ENCODE measurements at regions not wholly inside any gene's neighbourhood (a gene's known extent, or its start where the extent isn't known, plus 50 kb on each side); places are given as distances from the start of the nearest gene placed in this dataset.

GRCh38 chr4:35793045-35793722 is 451.1 kb downstream of the ARAP2 start:
- DNase-seq = no peak

GRCh38 chr4:35793766-35794165 is 450.5 kb downstream of the ARAP2 start:
- no peak for DNase-seq

GRCh38 chr4:35800669-35801068 is 443.6 kb downstream of the ARAP2 start:
- DNase-seq = no peak

- DNase-seq = no peak
Measured at GRCh38 chr4:35802644-35803043, 441.7 kb downstream of the ARAP2 start.

GRCh38 chr4:35818520-35818919 is 425.8 kb downstream of the ARAP2 start:
- no peak for DNase-seq

- DNase-seq = no peak
Measured at GRCh38 chr4:35820003-35820402, 424.3 kb downstream of the ARAP2 start.

- DNase-seq = no peak
Measured at GRCh38 chr4:35824231-35824630, 420.1 kb downstream of the ARAP2 start.

GRCh38 chr4:35835893-35836292 is 408.4 kb downstream of the ARAP2 start:
- no peak for DNase-seq

- no peak for DNase-seq
Measured at GRCh38 chr4:35836596-35836995, 407.7 kb downstream of the ARAP2 start.

GRCh38 chr4:35867057-35867456 is 377.3 kb downstream of the ARAP2 start:
- no peak for DNase-seq

- no peak for DNase-seq
Measured at GRCh38 chr4:35872273-35872672, 372.0 kb downstream of the ARAP2 start.

GRCh38 chr4:35879479-35879878 is 364.8 kb downstream of the ARAP2 start:
- DNase-seq = no peak

- no peak for DNase-seq
Measured at GRCh38 chr4:35883108-35883507, 361.2 kb downstream of the ARAP2 start.

- DNase-seq = no peak
Measured at GRCh38 chr4:35884714-35885480, 359.4 kb downstream of the ARAP2 start.

- DNase-seq = no peak
Measured at GRCh38 chr4:35897808-35898207, 346.5 kb downstream of the ARAP2 start.

- no peak for DNase-seq
Measured at GRCh38 chr4:35900286-35901243, 343.7 kb downstream of the ARAP2 start.

GRCh38 chr4:35912174-35912573 is 332.1 kb downstream of the ARAP2 start:
- no peak for DNase-seq

- no peak for DNase-seq
Measured at GRCh38 chr4:35918491-35918977, 325.8 kb downstream of the ARAP2 start.

- no peak for DNase-seq
Measured at GRCh38 chr4:35925806-35926205, 318.5 kb downstream of the ARAP2 start.

- no peak for DNase-seq
Measured at GRCh38 chr4:35926788-35927187, 317.5 kb downstream of the ARAP2 start.

GRCh38 chr4:35933901-35934300 is 310.4 kb downstream of the ARAP2 start:
- DNase-seq = no peak

GRCh38 chr4:35934320-35934981 is 309.9 kb downstream of the ARAP2 start:
- DNase-seq = peak; percentile 8

GRCh38 chr4:35938936-35939335 is 305.4 kb downstream of the ARAP2 start:
- DNase-seq = no peak
